Right atrium auricular region (tissue), 2 donors: ENCODE measurements at regions not wholly inside any gene's neighbourhood (a gene's known extent, or its start where the extent isn't known, plus 50 kb on each side); places are given as distances from the start of the nearest gene placed in this dataset.

Experiments used
- DNase-seq: peaks from one replicate; pipeline ENCODE4 v3.0.0-alpha.2; 2019; ENCODE audit warnings: low spot score
- H3K27ac ChIP-seq, 2 donors: fragments of 200-600 bp; sonication (generic); 1 replicate in 1 of 2; 2 replicates in 1 of 2; pipeline ENCODE4 v1.5.1; 2016 to 2019
- H3K27me3 ChIP-seq, 2 donors: fragments of 200-600 bp; sonication (generic); one replicate each; pipeline versions ENCODE4 v1.5.1 to v1.6.0; 2017 to 2019
- H3K36me3 ChIP-seq: fragments of 200-600 bp; sonication (generic); one replicate; pipeline ENCODE4 v1.5.1; 2016
- H3K4me1 ChIP-seq, 2 donors: fragments of 200-600 bp; sonication (generic); one replicate each; pipeline versions ENCODE4 v1.5.1 to v1.6.0; 2017 to 2019
- H3K4me3 ChIP-seq, 2 donors: fragments of 200-600 bp; sonication (generic); 1 replicate in 1 of 2; 2 replicates in 1 of 2; pipeline ENCODE4 v1.5.1; 2017 to 2019; ENCODE audit warnings: mild to moderate bottlenecking in 1 of 2, moderate library complexity in 1 of 2
- H3K9me3 ChIP-seq, 2 donors: fragments of 200-600 bp; sonication (generic); one replicate each; pipeline ENCODE4 v1.5.1; 2019
- TF ChIP-seq, protein P1 (sequence below), 2 donors: fragments of 200-600 bp; sonication (generic); IDR thresholded peaks; one replicate each; pipeline ENCODE4 v1.5.1; 2019; ENCODE audit warnings: antibody characterized with exemption in 2 of 2

DNA sequence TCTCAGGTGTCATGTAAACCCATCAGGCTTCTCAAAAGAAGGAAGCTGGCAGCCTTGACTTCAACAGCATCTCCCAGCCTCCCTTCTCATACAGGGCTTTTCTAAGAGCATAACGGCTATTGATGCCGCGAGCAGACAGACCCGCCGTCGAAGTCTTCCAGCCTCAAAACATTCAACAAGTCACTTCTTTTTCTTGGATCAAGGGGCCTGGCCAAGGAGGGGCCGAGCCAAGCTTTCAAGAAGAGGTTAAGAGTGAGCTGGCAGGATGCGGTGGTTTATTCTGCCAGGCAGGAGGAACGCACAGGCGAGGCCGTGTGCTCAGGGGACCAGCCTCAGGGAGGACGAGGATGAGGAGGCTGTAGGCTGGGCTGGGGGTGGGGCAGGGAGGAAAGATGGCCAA lies 102.9 kb upstream of the RFLNA start:
- TF ChIP-seq, protein P1, sequence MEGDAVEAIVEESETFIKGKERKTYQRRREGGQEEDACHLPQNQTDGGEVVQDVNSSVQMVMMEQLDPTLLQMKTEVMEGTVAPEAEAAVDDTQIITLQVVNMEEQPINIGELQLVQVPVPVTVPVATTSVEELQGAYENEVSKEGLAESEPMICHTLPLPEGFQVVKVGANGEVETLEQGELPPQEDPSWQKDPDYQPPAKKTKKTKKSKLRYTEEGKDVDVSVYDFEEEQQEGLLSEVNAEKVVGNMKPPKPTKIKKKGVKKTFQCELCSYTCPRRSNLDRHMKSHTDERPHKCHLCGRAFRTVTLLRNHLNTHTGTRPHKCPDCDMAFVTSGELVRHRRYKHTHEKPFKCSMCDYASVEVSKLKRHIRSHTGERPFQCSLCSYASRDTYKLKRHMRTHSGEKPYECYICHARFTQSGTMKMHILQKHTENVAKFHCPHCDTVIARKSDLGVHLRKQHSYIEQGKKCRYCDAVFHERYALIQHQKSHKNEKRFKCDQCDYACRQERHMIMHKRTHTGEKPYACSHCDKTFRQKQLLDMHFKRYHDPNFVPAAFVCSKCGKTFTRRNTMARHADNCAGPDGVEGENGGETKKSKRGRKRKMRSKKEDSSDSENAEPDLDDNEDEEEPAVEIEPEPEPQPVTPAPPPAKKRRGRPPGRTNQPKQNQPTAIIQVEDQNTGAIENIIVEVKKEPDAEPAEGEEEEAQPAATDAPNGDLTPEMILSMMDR (IDR thresholded peaks at IDR 0.05), result no peak
- Histone ChIP-seq H3K4me1 (peaks cover 0 to 16% of the 10 kb centered on the region in 2 donors), H3K36me3 (no peaks in the 10 kb centered on the region), H3K27me3 (no peaks in the 10 kb centered on the region), H3K27ac (no peak overlapping the region), H3K9me3 (peaks cover 0 to 11% of the 10 kb centered on the region in 2 donors), H3K4me3 (no peak overlapping the region)
- no peak for DNase-seq

DNA sequence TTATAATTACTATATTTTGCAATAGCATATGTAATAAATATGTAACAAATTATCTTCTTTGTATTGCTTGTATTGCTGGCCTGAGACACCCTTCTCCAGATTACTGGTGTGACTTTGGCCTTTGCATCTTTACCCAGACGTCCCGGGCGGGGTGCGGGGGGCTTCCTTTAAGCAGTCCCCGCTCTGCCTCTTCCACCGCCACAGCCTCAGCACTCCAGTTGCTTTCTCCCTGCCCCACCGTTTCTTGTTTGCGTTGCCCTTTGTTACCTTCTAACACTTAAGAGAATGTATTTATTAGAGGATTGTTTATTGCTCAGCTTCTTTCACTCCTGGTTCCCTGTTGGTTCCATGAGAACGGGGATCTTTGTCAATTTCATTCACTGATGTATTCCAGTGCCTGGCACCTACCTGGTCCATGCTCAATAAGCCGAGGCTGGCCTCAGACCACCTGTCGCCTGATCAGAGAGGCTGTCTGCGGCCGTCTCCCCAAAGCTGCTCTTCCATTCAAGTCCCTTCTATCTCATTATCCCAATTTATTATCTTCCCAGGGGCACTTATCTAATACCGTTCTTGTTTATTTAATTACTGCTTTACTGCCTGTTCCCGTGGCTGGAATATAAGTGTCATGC lies 100.5 kb upstream of the RFLNA start:
- Histone ChIP-seq H3K36me3 (no peaks in the 10 kb centered on the region), H3K27ac (no peak overlapping the region), H3K4me1 (no peaks in the 10 kb centered on the region), H3K27me3 (no peaks in the 10 kb centered on the region), H3K9me3 (peaks cover 0 to 19% of the 10 kb centered on the region in 2 donors), H3K4me3 (no peak overlapping the region)
- DNase-seq, result no peak
- TF ChIP-seq, protein P1 (IDR thresholded peaks at IDR 0.05), result no peak

DNA sequence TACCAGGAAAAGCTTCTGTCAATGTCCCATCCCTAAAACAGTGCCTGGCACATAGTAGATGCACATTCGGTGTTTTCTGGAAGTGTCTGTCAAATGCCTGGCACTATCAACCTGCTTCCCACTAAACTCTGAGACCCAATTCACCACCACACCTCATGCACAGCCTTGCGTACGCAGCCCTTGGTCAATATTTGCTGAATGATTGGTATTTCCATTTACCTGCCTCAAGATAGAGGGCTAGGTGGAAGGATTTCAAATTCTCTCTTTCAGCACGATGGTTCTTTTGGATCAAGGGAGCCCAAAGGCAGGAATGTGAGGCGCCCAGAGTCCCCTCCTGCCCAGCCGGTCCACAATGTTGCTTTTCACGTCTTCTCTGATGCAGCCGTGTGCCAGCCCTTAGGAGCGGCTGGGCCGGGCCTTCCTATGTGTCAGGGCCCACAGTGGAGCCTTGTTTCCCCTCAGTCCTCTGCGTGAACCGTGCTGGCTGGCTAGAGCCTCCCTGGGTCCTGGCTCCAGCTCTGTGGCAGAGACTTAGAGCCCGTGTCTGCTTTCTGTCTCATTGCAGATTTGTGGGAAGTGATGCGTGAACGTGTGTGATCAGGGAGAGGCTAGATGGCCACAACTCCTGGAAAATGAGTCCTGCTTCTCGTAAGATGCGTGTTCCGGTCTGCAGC lies 99.9 kb upstream of the RFLNA start:
- TF ChIP-seq, protein P1 (IDR thresholded peaks at IDR 0.05), result no peak
- Histone ChIP-seq H3K27ac (no peak overlapping the region), H3K27me3 (no peaks in the 10 kb centered on the region), H3K4me3 (no peak overlapping the region), H3K9me3 (peaks cover 0 to 19% of the 10 kb centered on the region in 2 donors), H3K36me3 (no peaks in the 10 kb centered on the region), H3K4me1 (no peaks in the 10 kb centered on the region)
- no peak for DNase-seq

DNA sequence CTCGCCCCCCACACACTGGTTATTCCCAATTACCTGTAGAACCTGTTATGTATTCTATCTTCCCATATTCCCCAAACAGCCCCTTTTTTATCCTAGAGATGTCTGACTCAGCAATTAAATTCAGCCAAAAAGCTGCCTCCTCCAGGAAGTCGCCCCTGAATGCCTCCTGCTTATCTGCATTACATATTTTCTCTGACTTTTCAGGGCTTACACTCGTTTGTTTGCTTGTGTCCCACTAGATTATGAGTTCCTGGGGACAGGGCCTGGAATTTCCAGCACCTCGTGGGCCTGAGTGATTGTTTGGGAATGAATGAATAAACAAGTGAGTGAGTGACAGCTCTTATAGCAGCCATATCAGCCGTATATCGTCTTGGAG lies 99.3 kb upstream of the RFLNA start:
- Histone ChIP-seq H3K4me3 (no peak overlapping the region), H3K36me3 (no peaks in the 10 kb centered on the region), H3K27ac (no peak overlapping the region), H3K4me1 (no peaks in the 10 kb centered on the region), H3K9me3 (peaks cover 0 to 19% of the 10 kb centered on the region in 2 donors), H3K27me3 (no peaks in the 10 kb centered on the region)
- TF ChIP-seq, protein P1 (IDR thresholded peaks at IDR 0.05), result no peak
- no peak for DNase-seq

DNA sequence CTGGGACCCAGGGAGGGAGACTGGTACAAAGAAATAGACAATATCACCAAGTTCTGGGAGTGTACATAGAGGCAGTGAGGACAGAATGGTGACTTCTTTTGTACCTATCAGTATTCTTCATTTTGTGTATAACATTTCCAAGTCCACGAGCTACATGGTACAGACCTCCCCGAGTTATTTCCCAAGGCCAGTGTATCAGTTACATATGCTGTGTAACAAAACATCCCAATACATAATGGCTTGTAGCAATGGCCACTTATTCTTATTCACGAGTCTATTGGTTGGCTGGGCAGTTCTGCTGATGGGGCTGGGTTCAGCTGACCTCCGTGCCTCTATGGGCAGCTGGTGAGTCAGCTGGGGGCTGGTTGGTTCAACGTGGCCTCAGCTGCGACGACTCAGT lies 98.7 kb upstream of the RFLNA start:
- no peaks in the 10 kb centered on the region for H3K36me3 ChIP-seq
- TF ChIP-seq, protein P1 (IDR thresholded peaks at IDR 0.05), result no peak
- H3K27ac ChIP-seq, result no peak overlapping the region

More for the DNA sequence above, 98.7 kb upstream of the RFLNA start:
- H3K4me3 ChIP-seq, result no peak overlapping the region
- H3K27me3 ChIP-seq, result no peaks in the 10 kb centered on the region
- H3K4me1 ChIP-seq, result no peaks in the 10 kb centered on the region
- no peak for DNase-seq
- H3K9me3 ChIP-seq, result peaks cover 0 to 19% of the 10 kb centered on the region in 2 donors
